ENCODE measurements at regions not wholly inside any gene's neighbourhood (a gene's known extent, or its start where the extent isn't known, plus 50 kb on each side); places are given as distances from the start of the nearest gene placed in this dataset.

GRCh38 chr9:115781070-115781736 is 372.4 kb upstream of the PAPPA start:
- no peak overlapping the region for H3K4me3 Mint-ChIP-seq (ENCODE audit: unreplicated experiment)
- no peaks in the 10 kb centered on the region for H3K36me3 Mint-ChIP-seq (ENCODE audit: unreplicated experiment)
- no peak for TF ChIP-seq CTCF (IDR thresholded peaks at IDR 0.05; ENCODE audit: partially characterized antibody, unreplicated experiment)
- H3K27ac Mint-ChIP-seq (ENCODE audit: unreplicated experiment), result no peak overlapping the region
- no peak for DNase-seq
- peaks cover under 1% of the 10 kb centered on the region for H3K4me1 Mint-ChIP-seq (ENCODE audit: low read depth, unreplicated experiment)
- H3K9me3 Mint-ChIP-seq (ENCODE audit: unreplicated experiment), result no peaks in the 10 kb centered on the region
- no peaks in the 10 kb centered on the region for H3K27me3 Mint-ChIP-seq (ENCODE audit: unreplicated experiment)

- DNase-seq, result no peak
- Mint-ChIP-seq H3K4me1 (ENCODE audit: low read depth, unreplicated experiment) (peaks cover 24% of the 10 kb centered on the region), H3K36me3 (ENCODE audit: unreplicated experiment) (no peaks in the 10 kb centered on the region), H3K27me3 (ENCODE audit: unreplicated experiment) (no peaks in the 10 kb centered on the region), H3K9me3 (ENCODE audit: unreplicated experiment) (no peaks in the 10 kb centered on the region), H3K4me3 (ENCODE audit: unreplicated experiment) (no peak overlapping the region), H3K27ac (ENCODE audit: unreplicated experiment) (no peak overlapping the region)
- no peak for TF ChIP-seq CTCF (IDR thresholded peaks at IDR 0.05; ENCODE audit: partially characterized antibody, unreplicated experiment)
Observed at GRCh38 chr9:115786321-115786720, 367.3 kb upstream of the PAPPA start.

GRCh38 chr9:115790520-115790919 is 363.1 kb upstream of the PAPPA start:
- no peaks in the 10 kb centered on the region for H3K9me3 Mint-ChIP-seq (ENCODE audit: unreplicated experiment)
- DNase-seq, result no peak
- peaks cover 24% of the 10 kb centered on the region for H3K4me1 Mint-ChIP-seq (ENCODE audit: low read depth, unreplicated experiment)
- H3K4me3 Mint-ChIP-seq (ENCODE audit: unreplicated experiment), result no peak overlapping the region
- TF ChIP-seq CTCF (IDR thresholded peaks at IDR 0.05; ENCODE audit: partially characterized antibody, unreplicated experiment), result no peak
- H3K27me3 Mint-ChIP-seq (ENCODE audit: unreplicated experiment), result no peaks in the 10 kb centered on the region
- H3K27ac Mint-ChIP-seq (ENCODE audit: unreplicated experiment), result no peak overlapping the region
- H3K36me3 Mint-ChIP-seq (ENCODE audit: unreplicated experiment), result no peaks in the 10 kb centered on the region

GRCh38 chr9:115794921-115795475 is 358.6 kb upstream of the PAPPA start:
- no peak overlapping the region for H3K27ac Mint-ChIP-seq (ENCODE audit: unreplicated experiment)
- no peaks in the 10 kb centered on the region for H3K36me3 Mint-ChIP-seq (ENCODE audit: unreplicated experiment)
- H3K27me3 Mint-ChIP-seq (ENCODE audit: unreplicated experiment), result peaks cover 3% of the 10 kb centered on the region
- H3K9me3 Mint-ChIP-seq (ENCODE audit: unreplicated experiment), result peaks cover 3% of the 10 kb centered on the region
- no peak for TF ChIP-seq CTCF (IDR thresholded peaks at IDR 0.05; ENCODE audit: partially characterized antibody, unreplicated experiment)
- no peak for DNase-seq
- H3K4me3 Mint-ChIP-seq (ENCODE audit: unreplicated experiment), result no peak overlapping the region
- H3K4me1 Mint-ChIP-seq (ENCODE audit: low read depth, unreplicated experiment), result peaks cover 7% of the 10 kb centered on the region

- no peak for TF ChIP-seq CTCF (IDR thresholded peaks at IDR 0.05; ENCODE audit: partially characterized antibody, unreplicated experiment)
- peaks cover 4% of the 10 kb centered on the region for H3K27me3 Mint-ChIP-seq (ENCODE audit: unreplicated experiment)
- peak; percentile 68 for DNase-seq
- peaks cover 8% of the 10 kb centered on the region for H3K4me1 Mint-ChIP-seq (ENCODE audit: low read depth, unreplicated experiment)
- peak overlapping the region; percentile 33 for H3K4me3 Mint-ChIP-seq (ENCODE audit: unreplicated experiment)
- peak overlapping the region; percentile 100 for H3K27ac Mint-ChIP-seq (ENCODE audit: unreplicated experiment)
- peaks cover 5% of the 10 kb centered on the region for H3K9me3 Mint-ChIP-seq (ENCODE audit: unreplicated experiment)
- no peaks in the 10 kb centered on the region for H3K36me3 Mint-ChIP-seq (ENCODE audit: unreplicated experiment)
Observed at GRCh38 chr9:115799734-115800133, 353.9 kb upstream of the PAPPA start.

All from glutamatergic neuron (in vitro differentiated cells).